Astrocyte of the spinal cord (primary cell): ENCODE measurements at regions not wholly inside any gene's neighbourhood (a gene's known extent, or its start where the extent isn't known, plus 50 kb on each side); places are given as distances from the start of the nearest gene placed in this dataset.

Experiments used
- DNase-seq: peaks from one replicate; pipeline ENCODE4 v3.0.0; 2011; ENCODE audit warnings: low read depth, low spot score
- H3K4me3 ChIP-seq: 2 replicates; pipeline ENCODE4 v1.5.1; 2011; ENCODE audit warnings: low read depth, mild to moderate bottlenecking, low read length, moderate library complexity
- in situ Hi-C: cut with HindIII; loops from 2 replicates; pipeline ENCODE4 v1.10.0; 2017; ENCODE audit warnings: low sequenced_read_pairs
- TF ChIP-seq, protein P1 (sequence below): IDR thresholded peaks from 2 replicates; pipeline ENCODE4 v1.5.1; 2012; ENCODE audit warnings: low read depth, mild to moderate bottlenecking, low read length, inconsistent platforms

DNA sequence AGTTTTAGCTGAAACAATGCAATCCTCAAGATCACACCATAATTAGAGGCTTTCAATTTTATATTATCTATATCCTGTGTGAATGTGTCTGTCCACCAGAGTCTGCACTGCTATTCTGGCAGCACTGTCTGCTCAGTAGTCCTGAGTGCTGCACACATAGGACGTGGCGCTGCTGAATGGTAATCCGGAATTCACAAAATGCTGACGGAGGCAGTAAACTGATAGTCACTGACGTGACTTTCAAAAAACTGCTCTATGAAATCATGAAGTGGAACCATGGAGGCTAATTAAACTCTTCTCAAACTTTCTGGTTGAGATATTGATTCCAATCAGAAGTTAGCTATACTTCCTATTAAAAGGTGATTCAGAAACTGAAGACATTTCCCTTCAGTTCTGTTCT is 190.8 kb upstream of the NOX3 start:
- TF ChIP-seq, protein P1, sequence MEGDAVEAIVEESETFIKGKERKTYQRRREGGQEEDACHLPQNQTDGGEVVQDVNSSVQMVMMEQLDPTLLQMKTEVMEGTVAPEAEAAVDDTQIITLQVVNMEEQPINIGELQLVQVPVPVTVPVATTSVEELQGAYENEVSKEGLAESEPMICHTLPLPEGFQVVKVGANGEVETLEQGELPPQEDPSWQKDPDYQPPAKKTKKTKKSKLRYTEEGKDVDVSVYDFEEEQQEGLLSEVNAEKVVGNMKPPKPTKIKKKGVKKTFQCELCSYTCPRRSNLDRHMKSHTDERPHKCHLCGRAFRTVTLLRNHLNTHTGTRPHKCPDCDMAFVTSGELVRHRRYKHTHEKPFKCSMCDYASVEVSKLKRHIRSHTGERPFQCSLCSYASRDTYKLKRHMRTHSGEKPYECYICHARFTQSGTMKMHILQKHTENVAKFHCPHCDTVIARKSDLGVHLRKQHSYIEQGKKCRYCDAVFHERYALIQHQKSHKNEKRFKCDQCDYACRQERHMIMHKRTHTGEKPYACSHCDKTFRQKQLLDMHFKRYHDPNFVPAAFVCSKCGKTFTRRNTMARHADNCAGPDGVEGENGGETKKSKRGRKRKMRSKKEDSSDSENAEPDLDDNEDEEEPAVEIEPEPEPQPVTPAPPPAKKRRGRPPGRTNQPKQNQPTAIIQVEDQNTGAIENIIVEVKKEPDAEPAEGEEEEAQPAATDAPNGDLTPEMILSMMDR = no peak
- in situ Hi-C loops = no loop called here
- H3K4me3 ChIP-seq = no peak overlapping the region
- DNase-seq = no peak

DNA sequence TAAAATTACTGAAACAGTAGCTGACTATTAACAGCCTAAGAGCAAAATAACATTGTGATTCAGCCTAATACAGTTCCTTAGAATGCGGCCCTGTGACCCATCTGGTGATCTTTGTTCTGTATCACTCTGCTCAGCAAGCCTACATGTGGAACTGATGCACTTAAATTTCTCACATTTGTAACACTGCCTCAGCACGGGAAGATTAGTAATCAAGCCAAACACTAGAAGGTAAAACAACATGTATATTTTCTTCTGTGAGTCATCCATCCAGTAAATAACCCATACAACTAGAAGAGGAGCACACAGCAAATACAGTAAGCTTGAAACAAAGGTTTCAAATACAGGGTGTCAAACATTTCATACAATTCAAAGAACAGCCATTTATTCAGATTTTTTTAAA is 189.7 kb upstream of the NOX3 start:
- DNase-seq = peak; percentile 10
- no peak overlapping the region for H3K4me3 ChIP-seq
- TF ChIP-seq, protein P1 = no peak
- in situ Hi-C loops = no loop called here

DNA sequence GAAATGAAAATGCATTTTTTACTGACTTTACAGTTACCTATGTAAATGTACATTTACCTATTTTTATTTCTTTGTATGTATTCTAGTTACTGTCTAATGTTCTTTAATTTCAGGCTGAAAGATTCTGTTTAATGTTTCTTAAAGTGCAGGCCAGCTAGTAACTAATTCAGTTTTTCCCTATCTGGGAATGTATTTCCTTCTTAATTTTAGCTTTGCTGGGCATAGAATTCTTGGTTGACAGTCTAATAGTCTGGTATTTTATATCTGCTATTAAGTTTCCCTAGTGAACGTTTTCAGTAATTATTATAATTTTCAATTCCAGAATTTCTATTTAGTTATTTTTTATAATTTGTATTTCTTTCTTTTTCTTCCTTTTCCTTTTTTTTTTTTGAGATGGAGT is 186.0 kb upstream of the NOX3 start:
- in situ Hi-C loops = no loop called here
- TF ChIP-seq, protein P1 = no peak
- DNase-seq = no peak
- H3K4me3 ChIP-seq = no peak overlapping the region

DNA sequence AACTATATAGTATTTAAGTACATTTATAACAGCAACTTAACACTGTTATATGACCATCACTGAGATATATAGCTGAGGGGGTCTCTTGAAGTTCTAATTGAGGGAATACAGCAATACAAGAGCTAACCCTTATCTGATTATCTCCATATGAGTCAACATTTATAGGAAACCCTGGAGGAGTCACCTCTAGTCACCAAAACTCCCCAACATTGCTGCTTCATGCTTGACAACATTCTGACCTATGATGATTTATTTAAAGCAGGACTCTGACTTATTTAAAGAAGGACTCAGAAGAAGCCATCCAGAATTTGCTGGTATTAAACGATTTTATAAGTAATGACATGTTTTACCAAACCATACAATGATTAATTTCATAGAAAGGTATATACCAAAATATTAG is 182.6 kb upstream of the NOX3 start:
- TF ChIP-seq, protein P1 = no peak
- in situ Hi-C loops = no loop called here
- DNase-seq = no peak
- no peak overlapping the region for H3K4me3 ChIP-seq

DNA sequence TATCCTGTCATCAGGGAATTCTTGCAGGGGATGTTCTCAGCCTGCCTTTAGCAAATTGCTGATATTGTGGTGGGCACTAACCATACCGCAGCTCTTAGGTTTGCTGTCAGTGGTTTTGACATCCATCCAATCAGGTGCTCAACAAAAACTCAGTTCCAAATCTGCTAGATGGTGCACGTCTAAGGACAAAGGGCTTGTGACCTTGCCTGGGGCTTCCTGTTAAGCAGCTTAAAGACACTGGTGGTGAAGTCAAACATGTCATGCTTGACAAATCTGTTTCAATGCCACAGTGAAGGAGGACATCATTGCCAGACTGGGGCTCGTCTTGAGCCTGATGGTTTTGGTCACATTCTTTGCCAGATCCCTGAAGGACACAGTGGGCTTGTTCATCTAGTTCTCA is 179.8 kb upstream of the NOX3 start:
- in situ Hi-C loops = no loop called here
- TF ChIP-seq, protein P1 = no peak
- DNase-seq = no peak
- H3K4me3 ChIP-seq = no peak overlapping the region

DNA sequence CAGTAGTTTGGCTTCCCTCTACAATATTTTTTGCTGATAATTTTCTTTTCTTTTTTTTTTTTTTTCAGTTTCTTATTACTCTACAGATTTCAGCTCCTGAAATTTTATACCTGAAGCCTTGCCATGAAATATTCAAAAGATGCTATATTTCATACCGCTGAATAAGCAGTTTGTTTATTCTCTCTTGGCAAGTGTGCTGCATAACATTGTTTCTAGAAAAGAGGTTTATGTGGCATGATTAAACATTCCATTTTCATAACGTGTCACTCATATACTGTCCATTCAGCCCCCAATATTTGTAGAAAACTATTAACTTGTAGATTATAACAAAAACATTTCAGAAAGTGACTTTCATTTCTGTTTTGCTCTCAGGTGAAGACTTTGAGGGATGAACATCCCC is 174.4 kb upstream of the NOX3 start:
- in situ Hi-C loops = no loop called here
- TF ChIP-seq, protein P1 = no peak

DNA sequence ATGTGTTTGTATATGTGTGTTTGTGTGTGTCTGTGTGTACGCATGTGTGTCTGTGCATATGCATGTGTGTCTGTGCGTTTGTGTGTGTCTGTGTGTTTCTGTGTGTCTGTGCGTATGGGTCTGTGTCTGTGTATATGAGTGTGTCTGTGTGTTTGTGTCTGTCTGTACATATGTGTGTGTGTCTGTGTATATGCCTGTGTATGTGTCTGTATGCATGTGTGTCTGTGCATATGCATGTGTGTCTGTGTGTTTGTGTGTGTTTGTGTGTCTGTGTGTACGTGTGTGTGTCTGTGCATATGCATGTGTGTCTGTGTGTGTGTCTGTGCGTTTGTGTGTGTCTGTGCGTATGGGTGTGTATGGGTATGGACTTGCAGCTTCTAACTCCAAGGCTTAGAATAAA is 174.0 kb upstream of the NOX3 start:
- no peak overlapping the region for H3K4me3 ChIP-seq
- in situ Hi-C loops = no loop called here
- TF ChIP-seq, protein P1 = no peak
- no peak for DNase-seq

More for the DNA sequence above, 174.4 kb upstream of the NOX3 start:
- H3K4me3 ChIP-seq = no peak overlapping the region
- DNase-seq = no peak
